ENCODE measurements at regions not wholly inside any gene's neighbourhood (a gene's known extent, or its start where the extent isn't known, plus 50 kb on each side); places are given as distances from the start of the nearest gene placed in this dataset.
A peak's percentile ranks its signal among the peaks of the same experiment; 100 is the strongest.

- DNase-seq = no peak
These were observed 136.0 kb downstream of the INSIG2 start for GRCh38 chr2:118223992-118224894.

GRCh38 chr2:118223511-118223991 is 135.3 kb downstream of the INSIG2 start:
- no peak for DNase-seq

DNA sequence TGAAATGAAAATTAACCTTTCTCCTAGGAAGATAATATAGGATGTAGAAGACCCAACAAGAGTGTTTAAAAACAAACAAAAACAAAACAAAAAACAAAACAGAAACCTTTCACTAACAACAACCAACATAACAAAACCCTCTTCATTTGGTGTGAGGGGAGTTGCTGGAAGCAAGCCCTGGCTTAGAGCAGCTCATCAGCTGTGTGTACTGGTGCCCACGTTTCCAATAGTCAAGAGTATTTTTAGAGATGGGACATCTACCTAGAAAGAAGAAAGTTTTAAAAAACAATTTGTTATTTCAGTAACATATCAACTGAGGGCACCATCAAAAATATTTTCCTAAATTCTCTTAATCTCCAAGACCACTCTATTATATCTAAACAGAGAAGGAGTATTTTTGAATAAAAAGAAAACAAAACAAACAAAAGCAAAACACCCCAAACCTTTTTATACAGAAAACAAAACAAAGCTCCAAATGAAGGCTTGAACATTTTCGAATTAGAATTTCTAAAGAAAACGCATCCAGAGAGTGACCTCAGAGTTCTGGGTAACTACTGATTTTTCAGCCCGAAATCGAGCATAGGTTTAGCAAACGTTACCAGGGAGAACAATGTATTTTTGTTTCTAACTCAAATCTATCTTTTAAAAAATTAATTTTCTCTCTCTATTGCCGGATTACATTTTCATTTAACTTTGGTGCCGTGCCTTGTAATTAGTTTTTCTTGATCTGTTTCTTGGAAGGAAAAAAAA is 134.6 kb downstream of the INSIG2 start:
- no peak for DNase-seq

GRCh38 chr2:118222273-118222594 is 134.0 kb downstream of the INSIG2 start:
- DNase-seq = no peak

- DNase-seq = peak; percentile 55
These were observed 133.4 kb downstream of the INSIG2 start for GRCh38 chr2:118221536-118222272.

- DNase-seq = no peak
These were observed 131.3 kb downstream of the INSIG2 start for GRCh38 chr2:118219611-118220010.

- no peak for DNase-seq
These were observed 128.0 kb downstream of the INSIG2 start for GRCh38 chr2:118216224-118216623.

GRCh38 chr2:118209727-118210126 is 121.5 kb downstream of the INSIG2 start:
- DNase-seq = no peak

- no peak for DNase-seq
These were observed 119.6 kb downstream of the INSIG2 start for GRCh38 chr2:118207889-118208288.

- peak; percentile 37 for DNase-seq
These were observed 114.5 kb downstream of the INSIG2 start for GRCh38 chr2:118202707-118203303.

DNA sequence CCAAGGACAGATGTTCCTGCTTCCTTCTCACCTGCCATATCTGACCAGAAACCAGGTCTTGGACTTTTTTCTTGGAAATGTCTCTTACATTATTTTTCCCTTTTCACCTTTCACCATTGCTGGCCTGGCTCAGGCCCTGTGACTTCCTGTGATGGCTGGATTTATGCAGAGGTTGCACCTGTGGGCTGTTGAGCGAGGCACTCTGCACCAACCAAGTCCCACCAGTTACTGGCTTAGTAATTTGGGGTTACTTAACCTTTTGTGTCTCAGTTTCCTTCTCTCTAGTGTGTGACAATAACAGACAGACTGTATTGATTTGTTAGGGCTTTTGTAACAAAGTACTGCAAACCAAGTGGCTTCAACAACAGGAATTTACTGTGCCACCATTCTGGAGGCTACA is 110.0 kb downstream of the INSIG2 start:
- no peak for DNase-seq

- DNase-seq = peak; percentile 8
These were observed 108.9 kb downstream of the INSIG2 start for GRCh38 chr2:118197011-118197675.

DNA sequence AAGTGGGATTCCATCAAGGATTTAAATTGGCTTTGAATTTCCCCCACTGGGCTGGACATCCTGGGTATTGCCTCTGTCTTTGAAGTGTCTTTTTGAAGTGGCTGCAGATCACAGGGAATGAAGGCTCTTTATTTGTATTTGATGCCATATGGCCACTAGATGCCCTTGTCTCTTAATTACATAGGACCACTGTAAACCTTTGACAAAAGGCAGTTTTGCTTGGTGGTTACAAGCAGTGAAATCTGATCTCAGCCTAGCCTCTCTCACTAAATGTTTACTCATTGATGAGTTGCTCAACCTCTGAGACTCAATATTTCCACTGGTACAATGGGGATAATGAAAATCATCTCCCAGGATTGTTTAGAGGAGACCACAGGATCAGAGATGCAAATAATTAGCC is 102.2 kb downstream of the INSIG2 start:
- no peak for DNase-seq

DNA sequence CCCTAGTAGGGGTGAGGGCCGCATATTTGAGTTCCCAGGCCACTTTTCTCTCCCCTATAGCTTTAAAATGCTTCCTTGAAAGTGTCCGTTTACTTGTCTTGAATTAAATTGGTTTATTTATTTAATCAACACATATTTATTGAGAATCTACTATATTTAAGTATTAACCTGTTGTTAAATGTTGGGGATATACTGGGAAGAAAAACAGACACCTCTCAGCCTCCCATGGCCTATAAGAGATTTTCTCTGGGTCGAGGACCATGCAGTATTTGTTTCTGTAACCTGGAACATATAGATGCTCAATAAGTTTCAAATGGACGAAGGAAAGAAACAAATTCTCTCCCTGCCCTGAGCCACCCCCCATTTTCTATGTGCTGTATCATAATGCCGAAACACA is 98.6 kb downstream of the INSIG2 start:
- no peak for DNase-seq

GRCh38 chr2:118186110-118186857 is 98.0 kb downstream of the INSIG2 start:
- DNase-seq = peak; percentile 82

- DNase-seq = peak; percentile 39
These were observed 97.2 kb downstream of the INSIG2 start for GRCh38 chr2:118185210-118186109.

GRCh38 chr2:118183381-118183780 is 95.1 kb downstream of the INSIG2 start:
- no peak for DNase-seq

DNA sequence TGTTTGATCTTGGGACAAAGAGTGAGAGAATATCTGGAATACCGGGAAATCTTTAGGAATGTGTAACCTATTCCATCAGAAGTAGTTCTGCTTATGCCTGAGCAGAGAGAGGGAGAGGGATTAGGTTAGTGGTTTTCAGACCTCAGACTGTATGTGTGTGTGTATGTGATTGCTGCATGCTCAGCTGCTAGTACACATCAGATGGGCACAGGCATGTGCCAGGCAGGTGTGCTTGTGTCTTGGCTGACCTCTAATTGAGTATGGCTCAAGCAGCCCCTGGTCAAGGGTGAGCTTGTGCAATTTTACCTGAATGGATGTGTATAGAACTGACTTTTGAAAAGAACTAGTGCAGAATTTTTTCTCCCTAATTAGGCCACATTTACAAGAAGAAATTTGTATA is 91.2 kb downstream of the INSIG2 start:
- no peak for DNase-seq

- no peak for DNase-seq
These were observed 89.6 kb downstream of the INSIG2 start for GRCh38 chr2:118177884-118178283.

DNA sequence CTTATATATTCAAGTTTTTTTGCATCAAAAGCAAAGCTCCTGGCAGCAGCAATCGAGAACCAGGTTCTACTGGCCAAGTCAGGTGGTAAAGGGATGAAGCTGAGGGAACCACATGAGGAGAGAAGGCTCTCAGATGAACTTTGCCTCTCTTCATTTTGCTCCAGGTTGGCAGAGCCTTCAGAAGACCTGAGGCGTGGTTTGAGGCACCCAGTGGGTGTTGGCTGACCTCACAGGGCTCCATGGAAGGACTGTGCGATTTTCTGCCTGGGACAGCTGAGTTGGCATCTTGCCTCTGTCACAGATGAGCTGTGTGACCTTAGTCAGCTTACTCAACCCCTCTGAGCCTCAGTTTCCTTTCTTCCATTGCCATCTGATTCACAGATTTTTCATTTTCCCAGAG is 89.0 kb downstream of the INSIG2 start:
- DNase-seq = no peak

GRCh38 chr2:118176601-118177000 is 88.3 kb downstream of the INSIG2 start:
- DNase-seq = no peak

Measured in EL (cell line).